ENCODE measurements at regions not wholly inside any gene's neighbourhood (a gene's known extent, or its start where the extent isn't known, plus 50 kb on each side); places are given as distances from the start of the nearest gene placed in this dataset.

- TF ChIP-seq CTCF (conservative IDR thresholded peaks at IDR 0.05) = no peak
- TF ChIP-seq EZH2 (IDR thresholded peaks at IDR 0.05; ENCODE audit: low read depth) = no peak
These were observed 140.4 kb upstream of the ETV3 start for GRCh38 chr1:157278383-157279137.

All from PC-9 (cell line).